ENCODE measurements at regions not wholly inside any gene's neighbourhood (a gene's known extent, or its start where the extent isn't known, plus 50 kb on each side); places are given as distances from the start of the nearest gene placed in this dataset.

GRCh38 chr22:47575291-47575690 is 812.8 kb downstream of the TBC1D22A start:
- Histone ChIP-seq H3K9me3 (ENCODE audit: low read length) (no peaks in the 10 kb centered on the region), H3K79me2 (ENCODE audit: insufficient read depth, low read length) (no peaks in the 10 kb centered on the region), H3K4me3 (replicated peaks in 1 of 3; ENCODE audit: insufficient read depth in 1 of 3, low read depth in 2 of 3, low read length in 3 of 3) (no peak overlapping the region), H3K27ac (ENCODE audit: extremely low read length, insufficient read depth, low read length) (no peak overlapping the region), H2AFZ (ENCODE audit: low read length) (no peak overlapping the region), H3K36me3 (replicated peaks in 1 of 2; ENCODE audit: control insufficient read depth in 1 of 2, insufficient read depth in 2 of 2, low read length in 2 of 2) (no peaks in the 10 kb centered on the region), H4K20me1 (ENCODE audit: insufficient read depth, low read length) (no peaks in the 10 kb centered on the region), H3K9ac (ENCODE audit: insufficient read depth, low read depth, low read length) (no peak overlapping the region), H3K4me2 (ENCODE audit: low read depth, low read length) (no peak overlapping the region), H3K4me1 (ENCODE audit: insufficient read depth, low read length) (no peaks in the 10 kb centered on the region), H3K27me3 (ENCODE audit: control insufficient read depth in 1 of 2, insufficient read depth in 2 of 2, low read length in 2 of 2) (peaks cover 0 to 6% of the 10 kb centered on the region in 2 experiments; a peak in 2 of 5 replicates)
- TF ChIP-seq ZSCAN29 (CRISPR knock-in tag; conservative IDR thresholded peaks at IDR 0.05) (no peak), REST (IDR thresholded peaks at IDR 0.05; ENCODE audit: borderline replicate concordance in 1 of 2, low read depth in 1 of 2, low read length in 2 of 2) (no peak), E2F2 (CRISPR knock-in tag; IDR thresholded peaks at IDR 0.05; ENCODE audit: borderline replicate concordance) (no peak), GABPA (IDR thresholded peaks at IDR 0.05; ENCODE audit: low read depth, low read length) (no peak), GABPA (CRISPR knock-in tag; IDR thresholded peaks at IDR 0.05; ENCODE audit: low read depth) (no peak), RXRB (CRISPR knock-in tag; IDR thresholded peaks at IDR 0.05; ENCODE audit: borderline replicate concordance) (no peak), ZNF839 (CRISPR knock-in tag; IDR thresholded peaks at IDR 0.05; ENCODE audit: borderline replicate concordance) (no peak), XRCC5 (optimal IDR thresholded peaks at IDR 0.05; ENCODE audit: low read length) (no peak), ZNF605 (CRISPR knock-in tag; IDR thresholded peaks at IDR 0.05) (no peak), ZNF280D (CRISPR knock-in tag; IDR thresholded peaks at IDR 0.05) (no peak), FIP1L1 (IDR thresholded peaks at IDR 0.05; ENCODE audit: borderline replicate concordance, insufficient read depth, low read depth, low read length) (no peak)
- no peak for DNase-seq (ENCODE audit: low spot score)
- intact Hi-C loops (cut with micrococcal nuclease; ENCODE audit: unreplicated experiment) (no loop called here), in situ Hi-C loops (cut with HindIII; ENCODE audit: extremely low pct_ligation_motif_present, low pct_unique_long_range_greater_than_20kb) (no loop called here)
- CTCF ChIA-PET (ENCODE audit: low intra/inter-chr PET ratio, low total read pairs): no interaction called here
- 23% methylated on average over 11 of the region's 11 CpGs for WGBS (ENCODE audit: low lambda C conversion rate)
- BruUV-seq (replicated peaks): no TSS peak
- no peak for ATAC-seq
- POLR2A ChIA-PET: no interaction called here
- FAIRE-seq: no peak

Data from HepG2 (cell line).